ENCODE measurements at regions not wholly inside any gene's neighbourhood (a gene's known extent, or its start where the extent isn't known, plus 50 kb on each side); places are given as distances from the start of the nearest gene placed in this dataset.

GRCh38 chr5:13244151-13244550, 700.3 kb downstream of the DNAH5 start:
- no peak overlapping the region for H3K4me3 Mint-ChIP-seq
- ATAC-seq (no peak), DNase-seq (ENCODE audit: low spot score) (no peak)
- peaks cover 23% of the 10 kb centered on the region for H3K36me3 Mint-ChIP-seq
- H3K4me1 Mint-ChIP-seq = peaks cover 16% of the 10 kb centered on the region
- ChIA-PET CTCF (interaction anchor here (2.5 kb wide), 1 partner anchor 235 kb away, joined by 12 read pairs; no protein-coding TSS in a partner anchor), POLR2A (no interaction called here)
- TF ChIP-seq JUN (CRISPR knock-in tag; IDR thresholded peaks at IDR 0.05) (no peak), ZNF219 (CRISPR knock-in tag; IDR thresholded peaks at IDR 0.05; ENCODE audit: borderline replicate concordance) (no peak), ESRRA (CRISPR knock-in tag; IDR thresholded peaks at IDR 0.05; ENCODE audit: borderline replicate concordance) (no peak), ELF4 (CRISPR knock-in tag; IDR thresholded peaks at IDR 0.05; ENCODE audit: low read depth) (no peak), ATF6 (CRISPR knock-in tag; IDR thresholded peaks at IDR 0.05) (no peak), EMX1 (CRISPR knock-in tag; IDR thresholded peaks at IDR 0.05) (no peak), MAX (CRISPR knock-in tag; IDR thresholded peaks at IDR 0.05) (no peak), NR3C1 (CRISPR knock-in tag; conservative IDR thresholded peaks at IDR 0.05; ENCODE audit: low read depth) (no peak), MXD4 (CRISPR knock-in tag; IDR thresholded peaks at IDR 0.05; ENCODE audit: borderline replicate concordance) (no peak), ZNF396 (CRISPR knock-in tag; IDR thresholded peaks at IDR 0.05; ENCODE audit: borderline replicate concordance) (no peak), MYBL2 (CRISPR knock-in tag; IDR thresholded peaks at IDR 0.05) (no peak), GABPB1 (CRISPR knock-in tag; IDR thresholded peaks at IDR 0.05) (no peak), ZMAT4 (CRISPR knock-in tag; IDR thresholded peaks at IDR 0.05) (no peak), NR1H2 (CRISPR knock-in tag; IDR thresholded peaks at IDR 0.05) (no peak)
- TF ChIP-seq, protein P1, sequence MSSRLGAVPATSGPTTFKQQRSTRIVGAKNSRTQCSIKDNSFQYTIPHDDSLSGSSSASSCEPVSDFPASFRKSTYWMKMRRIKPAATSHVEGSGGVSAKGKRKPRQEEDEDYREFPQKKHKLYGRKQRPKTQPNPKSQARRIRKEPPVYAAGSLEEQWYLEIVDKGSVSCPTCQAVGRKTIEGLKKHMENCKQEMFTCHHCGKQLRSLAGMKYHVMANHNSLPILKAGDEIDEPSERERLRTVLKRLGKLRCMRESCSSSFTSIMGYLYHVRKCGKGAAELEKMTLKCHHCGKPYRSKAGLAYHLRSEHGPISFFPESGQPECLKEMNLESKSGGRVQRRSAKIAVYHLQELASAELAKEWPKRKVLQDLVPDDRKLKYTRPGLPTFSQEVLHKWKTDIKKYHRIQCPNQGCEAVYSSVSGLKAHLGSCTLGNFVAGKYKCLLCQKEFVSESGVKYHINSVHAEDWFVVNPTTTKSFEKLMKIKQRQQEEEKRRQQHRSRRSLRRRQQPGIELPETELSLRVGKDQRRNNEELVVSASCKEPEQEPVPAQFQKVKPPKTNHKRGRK (CRISPR knock-in tag; IDR thresholded peaks at IDR 0.05; ENCODE audit: borderline replicate concordance) = no peak
- TF ChIP-seq, protein P2, sequence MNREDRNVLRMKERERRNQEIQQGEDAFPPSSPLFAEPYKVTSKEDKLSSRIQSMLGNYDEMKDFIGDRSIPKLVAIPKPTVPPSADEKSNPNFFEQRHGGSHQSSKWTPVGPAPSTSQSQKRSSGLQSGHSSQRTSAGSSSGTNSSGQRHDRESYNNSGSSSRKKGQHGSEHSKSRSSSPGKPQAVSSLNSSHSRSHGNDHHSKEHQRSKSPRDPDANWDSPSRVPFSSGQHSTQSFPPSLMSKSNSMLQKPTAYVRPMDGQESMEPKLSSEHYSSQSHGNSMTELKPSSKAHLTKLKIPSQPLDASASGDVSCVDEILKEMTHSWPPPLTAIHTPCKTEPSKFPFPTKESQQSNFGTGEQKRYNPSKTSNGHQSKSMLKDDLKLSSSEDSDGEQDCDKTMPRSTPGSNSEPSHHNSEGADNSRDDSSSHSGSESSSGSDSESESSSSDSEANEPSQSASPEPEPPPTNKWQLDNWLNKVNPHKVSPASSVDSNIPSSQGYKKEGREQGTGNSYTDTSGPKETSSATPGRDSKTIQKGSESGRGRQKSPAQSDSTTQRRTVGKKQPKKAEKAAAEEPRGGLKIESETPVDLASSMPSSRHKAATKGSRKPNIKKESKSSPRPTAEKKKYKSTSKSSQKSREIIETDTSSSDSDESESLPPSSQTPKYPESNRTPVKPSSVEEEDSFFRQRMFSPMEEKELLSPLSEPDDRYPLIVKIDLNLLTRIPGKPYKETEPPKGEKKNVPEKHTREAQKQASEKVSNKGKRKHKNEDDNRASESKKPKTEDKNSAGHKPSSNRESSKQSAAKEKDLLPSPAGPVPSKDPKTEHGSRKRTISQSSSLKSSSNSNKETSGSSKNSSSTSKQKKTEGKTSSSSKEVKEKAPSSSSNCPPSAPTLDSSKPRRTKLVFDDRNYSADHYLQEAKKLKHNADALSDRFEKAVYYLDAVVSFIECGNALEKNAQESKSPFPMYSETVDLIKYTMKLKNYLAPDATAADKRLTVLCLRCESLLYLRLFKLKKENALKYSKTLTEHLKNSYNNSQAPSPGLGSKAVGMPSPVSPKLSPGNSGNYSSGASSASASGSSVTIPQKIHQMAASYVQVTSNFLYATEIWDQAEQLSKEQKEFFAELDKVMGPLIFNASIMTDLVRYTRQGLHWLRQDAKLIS (CRISPR knock-in tag; IDR thresholded peaks at IDR 0.05; ENCODE audit: borderline replicate concordance) = no peak
- TF ChIP-seq, protein P3, sequence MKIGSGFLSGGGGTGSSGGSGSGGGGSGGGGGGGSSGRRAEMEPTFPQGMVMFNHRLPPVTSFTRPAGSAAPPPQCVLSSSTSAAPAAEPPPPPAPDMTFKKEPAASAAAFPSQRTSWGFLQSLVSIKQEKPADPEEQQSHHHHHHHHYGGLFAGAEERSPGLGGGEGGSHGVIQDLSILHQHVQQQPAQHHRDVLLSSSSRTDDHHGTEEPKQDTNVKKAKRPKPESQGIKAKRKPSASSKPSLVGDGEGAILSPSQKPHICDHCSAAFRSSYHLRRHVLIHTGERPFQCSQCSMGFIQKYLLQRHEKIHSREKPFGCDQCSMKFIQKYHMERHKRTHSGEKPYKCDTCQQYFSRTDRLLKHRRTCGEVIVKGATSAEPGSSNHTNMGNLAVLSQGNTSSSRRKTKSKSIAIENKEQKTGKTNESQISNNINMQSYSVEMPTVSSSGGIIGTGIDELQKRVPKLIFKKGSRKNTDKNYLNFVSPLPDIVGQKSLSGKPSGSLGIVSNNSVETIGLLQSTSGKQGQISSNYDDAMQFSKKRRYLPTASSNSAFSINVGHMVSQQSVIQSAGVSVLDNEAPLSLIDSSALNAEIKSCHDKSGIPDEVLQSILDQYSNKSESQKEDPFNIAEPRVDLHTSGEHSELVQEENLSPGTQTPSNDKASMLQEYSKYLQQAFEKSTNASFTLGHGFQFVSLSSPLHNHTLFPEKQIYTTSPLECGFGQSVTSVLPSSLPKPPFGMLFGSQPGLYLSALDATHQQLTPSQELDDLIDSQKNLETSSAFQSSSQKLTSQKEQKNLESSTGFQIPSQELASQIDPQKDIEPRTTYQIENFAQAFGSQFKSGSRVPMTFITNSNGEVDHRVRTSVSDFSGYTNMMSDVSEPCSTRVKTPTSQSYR (CRISPR knock-in tag; IDR thresholded peaks at IDR 0.05) = no peak
- no peak overlapping the region for H3K27ac Mint-ChIP-seq
- peaks cover 34% of the 10 kb centered on the region for H3K9me3 Mint-ChIP-seq
- no peaks in the 10 kb centered on the region for H3K27me3 Mint-ChIP-seq (ENCODE audit: low read depth)

Measured in WTC11 (cell line).